B cell (primary cell): ENCODE measurements at regions not wholly inside any gene's neighbourhood (a gene's known extent, or its start where the extent isn't known, plus 50 kb on each side); places are given as distances from the start of the nearest gene placed in this dataset.

Experiments
- ATAC-seq: fragments of 200-7000 bp; cut with Tn5 transposase; one replicate; pipeline ENCODE4 v1.10.0; 2021; ENCODE audit warnings: low read depth, mild to moderate bottlenecking, moderate number of reproducible peaks, moderate library complexity
- CTCF ChIA-PET: fragments of 350-600 bp; sonication (Branson Sonifier 250); formaldehyde crosslinking; loops from one replicate; lab custom pipeline; 2021; ENCODE audit warnings: antibody characterized with exemption, inconsistent platforms; lab: Charles Lee
- POLR2A ChIA-PET: fragments of 350-600 bp; sonication (Branson Sonifier 250); formaldehyde crosslinking; loops from one replicate; lab custom pipeline; 2021; ENCODE audit warnings: antibody characterized with exemption; lab: Charles Lee
- DNase-seq: peaks from one replicate; pipeline ENCODE4 v3.0.0; 2013
- H2AFZ ChIP-seq: 2 replicates; pipeline ENCODE4 v1.6.1; 2012; ENCODE audit warnings: mild to moderate bottlenecking, low read depth, low read length; ENCODE audit not compliant: insufficient read depth, poor library complexity, severe bottlenecking
- H3K27ac ChIP-seq, 2 donors: 1 replicate in 1 of 2; 2 replicates in 1 of 2; pipeline ENCODE4 v1.5.1; 2012 to 2013; ENCODE audit warnings: low read length in 2 of 2, mild to moderate bottlenecking in 2 of 2, moderate library complexity in 1 of 2
- H3K27me3 ChIP-seq, 4 experiments: fragments of 200-600 bp in 1 of 4; sonication (generic) in 1 of 4; replicated peaks in 1 of 4; 1 replicate in 2 of 4; 2 replicates in 2 of 4; pipeline versions ENCODE4 v1.6.1 to v1.7.0; 2013 to 2016; ENCODE audit warnings: low read length in 3 of 4, mild to moderate bottlenecking in 2 of 4, mixed read lengths in 1 of 4, moderate library complexity in 1 of 4; ENCODE audit not compliant: insufficient read depth in 4 of 4, control insufficient read depth in 3 of 4; ENCODE audit errors: control extremely low read depth in 1 of 4
- H3K36me3 ChIP-seq, 2 experiments: replicated peaks in 1 of 2; 1 replicate in 1 of 2; 2 replicates in 1 of 2; pipeline versions ENCODE4 v1.6.1 to v1.7.1; 2013; ENCODE audit warnings: low read length in 1 of 2; ENCODE audit not compliant: insufficient read depth in 2 of 2, control insufficient read depth in 1 of 2; ENCODE audit errors: control extremely low read depth in 1 of 2, extremely low read depth in 1 of 2
- H3K4me1 ChIP-seq, 2 donors: fragments of 200-600 bp in 1 of 2; sonication (generic) in 1 of 2; 1 replicate in 1 of 2; 2 replicates in 1 of 2; pipeline versions ENCODE4 v1.5.1 to v1.6.1; 2013 to 2017; ENCODE audit warnings: low read length in 2 of 2; ENCODE audit not compliant: control insufficient read depth in 2 of 2, insufficient read depth in 2 of 2
- H3K4me2 ChIP-seq: replicated peaks from 2 replicates; pipeline ENCODE3; 2012; ENCODE audit warnings: mild to moderate bottlenecking, low read depth, low read length; ENCODE audit not compliant: poor library complexity, severe bottlenecking
- H3K4me3 ChIP-seq, 5 experiments: fragments of 200-600 bp in 1 of 5; sonication (generic) in 1 of 5; 1 replicate in 3 of 5; 2 replicates in 2 of 5; pipeline versions ENCODE4 v1.5.1 to v1.7.0; 2011 to 2016; ENCODE audit warnings: low read length in 4 of 5, mild to moderate bottlenecking in 4 of 5, low read depth in 2 of 5, control low read depth in 1 of 5, moderate library complexity in 1 of 5; ENCODE audit not compliant: insufficient read depth in 1 of 5; ENCODE audit errors: control extremely low read depth in 1 of 5, extremely low read depth in 1 of 5
- H3K79me2 ChIP-seq: fragments of 200-600 bp; sonication (generic); one replicate; pipeline ENCODE4 v1.6.0; 2016; ENCODE audit warnings: low read length; ENCODE audit not compliant: control insufficient read depth, insufficient read depth
- H3K9ac ChIP-seq: fragments of 200-600 bp; sonication (generic); 2 replicates; pipeline ENCODE4 v1.6.1; 2017; ENCODE audit warnings: mild to moderate bottlenecking, low read length, moderate library complexity
- H3K9me3 ChIP-seq, 3 donors: one replicate each; pipeline versions ENCODE4 v1.6.1 to v1.7.1; 2013; ENCODE audit warnings: low read length in 2 of 3; ENCODE audit not compliant: control insufficient read depth in 2 of 3, insufficient read depth in 1 of 3; ENCODE audit errors: control extremely low read depth in 1 of 3
- H4K20me1 ChIP-seq: 2 replicates; pipeline ENCODE4 v1.6.0; 2012; ENCODE audit warnings: mild to moderate bottlenecking, low read length; ENCODE audit not compliant: insufficient read depth, control insufficient read depth, poor library complexity, severe bottlenecking
- H3K27ac Mint-ChIP-seq: one replicate; pipeline ENCODE4 v1.8.0; 2021; ENCODE audit warnings: mixed read lengths
- H3K27me3 Mint-ChIP-seq: one replicate; pipeline ENCODE4 v1.8.0; 2021; ENCODE audit warnings: mixed read lengths
- H3K4me1 Mint-ChIP-seq: one replicate; pipeline ENCODE4 v1.8.0; 2021; ENCODE audit warnings: mixed read lengths
- H3K4me3 Mint-ChIP-seq: one replicate; pipeline ENCODE4 v1.8.0; 2021; ENCODE audit warnings: mixed read lengths
- H3K9me3 Mint-ChIP-seq: one replicate; pipeline ENCODE4 v1.8.0; 2022; ENCODE audit warnings: mixed read lengths; ENCODE audit not compliant: insufficient read depth
- CTCF ChIP-seq: fragments of 200-600 bp; IDR thresholded peaks from one replicate; pipeline ENCODE4 v1.8.0; 2022; ENCODE audit warnings: antibody characterized with exemption, mild to moderate bottlenecking
- EZH2 ChIP-seq: IDR thresholded peaks from 2 replicates; pipeline ENCODE4 v1.6.1; 2012; ENCODE audit warnings: borderline replicate concordance, low read depth, mild to moderate bottlenecking, moderate library complexity, low read length; ENCODE audit not compliant: insufficient read depth, poor library complexity, severe bottlenecking
- WGBS: methylation state at CpG from one replicate; pipeline ENCODE4 v1.1.5; 2013; ENCODE audit warnings: missing lambda C conversion rate; ENCODE audit not compliant: insufficient coverage; 5-methylcytosine and 5-hydroxymethylcytosine counted together
- intact Hi-C: fragments of 100-400 bp; cut with micrococcal nuclease; formaldehyde crosslinking; loops from one replicate; pipeline ENCODE4 v1.10.0; 2022

GRCh38 chr20:16877053-16877554 lies 128.9 kb downstream of the OTOR start:
- H3K79me2 ChIP-seq = no peaks in the 10 kb centered on the region

GRCh38 chr20:16885746-16886145 lies 137.6 kb downstream of the OTOR start:
- H4K20me1 ChIP-seq = no peaks in the 10 kb centered on the region
- Mint-ChIP-seq H3K4me3 (no peak overlapping the region), H3K9me3 (no peaks in the 10 kb centered on the region), H3K27ac (no peak overlapping the region), H3K4me1 (no peaks in the 10 kb centered on the region), H3K27me3 (peaks cover 3% of the 10 kb centered on the region)
- ChIA-PET CTCF (no interaction called here), POLR2A (no interaction called here)
- no peaks in the 10 kb centered on the region for H3K4me1 ChIP-seq
- H3K4me2 ChIP-seq = no peak overlapping the region
- no peak overlapping the region for H3K4me3 ChIP-seq
- H2AFZ ChIP-seq = no peak overlapping the region
- H3K9ac ChIP-seq = no peak overlapping the region
- H3K27ac ChIP-seq = no peak overlapping the region
- ATAC-seq (no peak), DNase-seq (no peak)
- no peak for TF ChIP-seq EZH2
- TF ChIP-seq CTCF = no peak
- H3K36me3 ChIP-seq = no peaks in the 10 kb centered on the region
- H3K27me3 ChIP-seq = no peaks in the 10 kb centered on the region
- intact Hi-C loops = no loop called here
- no peaks in the 10 kb centered on the region for H3K79me2 ChIP-seq
- peaks cover 0 to 8% (median 1%) of the 10 kb centered on the region in 3 donors for H3K9me3 ChIP-seq

More at GRCh38 chr20:16877053-16877554, 128.9 kb downstream of the OTOR start:
- ATAC-seq (no peak), DNase-seq (no peak)
- Histone ChIP-seq H2AFZ (no peak overlapping the region), H3K4me1 (no peaks in the 10 kb centered on the region), H3K4me3 (no peak overlapping the region), H4K20me1 (no peaks in the 10 kb centered on the region), H3K27ac (no peak overlapping the region), H3K9me3 (no peaks in the 10 kb centered on the region), H3K9ac (no peak overlapping the region), H3K27me3 (no peaks in the 10 kb centered on the region), H3K4me2 (no peak overlapping the region), H3K36me3 (no peaks in the 10 kb centered on the region)
- CTCF ChIA-PET = no interaction called here
- no peak overlapping the region for H3K27ac Mint-ChIP-seq
- POLR2A ChIA-PET = no interaction called here
- TF ChIP-seq EZH2 (no peak), CTCF (no peak)
- intact Hi-C loops = no loop called here
- H3K4me1 Mint-ChIP-seq = no peaks in the 10 kb centered on the region
- 71% methylated on average over 1 of the region's 2 CpGs for WGBS
- H3K4me3 Mint-ChIP-seq = no peak overlapping the region
- no peaks in the 10 kb centered on the region for H3K27me3 Mint-ChIP-seq
- peaks cover 2% of the 10 kb centered on the region for H3K9me3 Mint-ChIP-seq
